GM19468 (cell line): ENCODE measurements at regions not wholly inside any gene's neighbourhood (a gene's known extent, or its start where the extent isn't known, plus 50 kb on each side); places are given as distances from the start of the nearest gene placed in this dataset.

Experiments
- ATAC-seq: cut with Tn5 transposase; IDR thresholded peaks from one replicate; pipeline ENCODE4 v1.9.1; 2021; ENCODE audit warnings: mild to moderate bottlenecking, moderate library complexity, moderate number of reproducible peaks; ENCODE audit not compliant: unreplicated experiment; ENCODE audit errors: extremely low read depth

DNA sequence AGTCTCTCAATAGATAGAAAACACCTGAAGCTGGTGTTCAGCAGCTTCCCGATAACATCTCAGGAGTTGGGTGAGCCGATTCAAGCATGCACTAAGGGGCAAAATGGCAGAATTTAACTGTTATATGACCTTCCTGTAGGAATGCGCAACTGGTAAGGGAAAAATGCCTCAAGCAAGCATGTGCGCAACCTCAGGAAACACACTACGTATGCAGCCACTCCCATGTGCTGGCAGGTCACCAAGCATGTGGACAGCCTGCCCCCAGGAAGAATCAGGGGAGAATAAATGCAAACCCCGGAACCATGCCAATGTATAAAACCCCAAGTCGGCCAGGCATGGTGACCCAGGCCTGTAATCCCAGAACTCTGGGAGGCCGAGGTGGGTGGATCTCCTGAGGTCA, 645.6 kb downstream of the NYAP2 start:
- ATAC-seq: no peak

- ATAC-seq: no peak
Observed at GRCh38 chr2:226040344-226040900, 640.9 kb downstream of the NYAP2 start.

DNA sequence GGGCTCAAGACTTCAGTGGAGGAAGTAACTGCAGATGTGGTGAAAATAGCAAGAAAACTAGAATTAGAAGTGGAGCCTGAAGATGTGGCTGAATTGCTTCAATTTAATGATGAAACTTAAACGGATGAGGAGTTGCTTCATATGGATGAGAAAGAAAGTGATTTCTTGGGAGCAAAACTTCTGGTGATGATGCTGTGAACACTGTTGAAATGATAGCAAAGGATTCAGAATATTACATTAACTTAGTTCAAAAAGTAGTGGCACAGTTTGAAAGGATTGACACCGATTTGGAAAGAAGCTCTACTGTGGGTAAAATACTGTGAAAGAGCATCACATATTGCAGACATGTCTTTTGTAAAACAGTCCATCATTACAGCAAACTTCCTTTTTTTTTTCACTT, 638.0 kb downstream of the NYAP2 start:
- ATAC-seq: no peak

DNA sequence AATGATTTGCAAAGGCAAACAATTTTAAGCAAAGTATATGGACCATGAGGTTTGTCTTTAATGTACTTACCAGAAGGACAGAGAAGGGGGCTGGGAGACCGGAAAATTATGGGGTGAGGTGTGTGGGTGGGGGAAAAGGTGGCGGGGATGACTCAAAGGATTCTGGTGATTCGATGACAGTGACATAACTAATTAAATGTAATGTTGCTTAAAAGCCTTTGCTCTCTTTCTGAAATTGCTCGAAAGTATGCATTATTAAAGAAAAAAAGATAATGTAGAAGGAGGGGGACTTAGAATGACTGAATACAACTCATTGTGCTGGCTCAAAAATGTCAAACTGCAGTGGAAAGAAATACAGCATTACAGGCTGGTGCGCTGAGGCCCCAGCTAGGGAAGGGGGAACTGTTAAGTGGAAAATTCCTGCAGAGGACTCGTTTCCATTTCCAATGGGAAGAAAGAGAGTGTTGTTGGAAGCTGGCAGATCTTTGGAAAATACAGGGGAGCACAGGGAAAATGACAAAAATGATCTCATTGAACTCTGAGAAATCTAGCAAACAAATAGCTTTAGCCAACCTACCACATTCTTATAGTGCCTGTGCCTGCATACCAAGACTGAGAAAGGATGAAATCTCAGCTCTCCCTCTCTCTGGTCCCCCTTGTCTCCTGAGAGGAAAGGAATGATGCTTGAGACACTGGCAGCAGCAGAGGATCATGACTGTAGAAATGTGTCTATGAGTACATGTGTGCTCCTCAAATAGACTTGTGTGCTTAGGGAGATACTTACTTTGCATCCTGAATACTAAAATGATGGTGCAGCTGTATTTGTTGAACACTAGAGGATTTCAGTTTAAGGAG, 632.4 kb downstream of the NYAP2 start:
- no peak for ATAC-seq

GRCh38 chr2:226030788-226031646, 631.5 kb downstream of the NYAP2 start:
- ATAC-seq: no peak

DNA sequence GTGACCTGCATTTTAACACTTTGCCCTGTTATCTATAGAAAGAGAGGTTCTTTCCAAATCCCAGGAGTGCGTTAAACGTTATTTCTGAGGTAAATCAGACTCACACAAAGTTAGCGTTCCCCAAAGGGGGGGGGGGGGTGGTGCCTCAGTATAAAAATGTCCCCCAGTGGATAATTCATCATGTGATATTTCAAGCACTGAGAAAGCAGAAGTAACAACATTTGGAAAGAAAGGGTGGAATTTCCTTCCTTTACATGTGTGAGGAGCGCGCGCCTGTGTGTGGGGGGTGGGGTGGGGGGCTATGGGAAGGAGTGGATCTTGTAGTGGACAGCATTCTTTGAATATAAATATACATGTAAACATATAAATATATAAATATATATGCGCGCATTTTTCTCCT, 630.9 kb downstream of the NYAP2 start:
- no peak for ATAC-seq

- ATAC-seq: no peak
Observed at GRCh38 chr2:226023946-226024345, 624.4 kb downstream of the NYAP2 start.

GRCh38 chr2:226023383-226023782, 623.9 kb downstream of the NYAP2 start:
- no peak for ATAC-seq

DNA sequence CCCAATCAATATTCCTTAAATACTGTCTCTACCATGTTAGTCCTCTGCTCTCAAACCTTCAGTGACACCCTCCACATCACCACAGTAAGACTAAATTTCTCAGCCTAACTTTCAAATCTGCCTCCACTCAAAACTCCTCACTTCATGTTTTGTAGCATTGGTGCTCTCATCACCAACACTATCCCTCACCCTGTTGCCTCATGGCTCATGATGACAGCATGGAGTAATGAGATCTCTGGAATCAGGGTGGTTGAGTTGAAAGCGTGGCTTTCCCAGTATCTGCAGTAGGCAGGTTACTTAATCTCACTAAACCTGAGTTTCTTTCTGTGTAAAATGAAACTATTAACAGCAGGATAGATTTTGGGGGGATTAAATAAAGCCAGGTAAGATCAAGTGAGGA, 621.4 kb downstream of the NYAP2 start:
- no peak for ATAC-seq

DNA sequence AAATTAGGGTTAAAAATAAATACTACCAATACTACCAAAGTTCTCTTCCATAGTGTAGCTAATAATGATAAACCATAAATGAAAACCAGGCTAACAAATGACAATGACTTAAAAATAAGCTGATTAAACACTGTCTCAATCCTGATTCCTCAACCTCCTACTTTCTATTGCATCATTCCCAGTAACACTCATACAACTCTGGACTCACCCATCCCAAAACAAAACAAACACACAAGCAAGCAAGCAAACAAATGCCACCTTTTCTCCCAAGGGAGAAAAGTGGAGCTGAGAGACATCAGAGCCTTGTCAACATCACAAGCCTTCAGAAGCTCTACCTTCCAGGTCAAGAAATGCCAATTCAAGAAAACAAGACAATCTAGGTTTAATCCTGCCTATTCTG, 620.7 kb downstream of the NYAP2 start:
- no peak for ATAC-seq

DNA sequence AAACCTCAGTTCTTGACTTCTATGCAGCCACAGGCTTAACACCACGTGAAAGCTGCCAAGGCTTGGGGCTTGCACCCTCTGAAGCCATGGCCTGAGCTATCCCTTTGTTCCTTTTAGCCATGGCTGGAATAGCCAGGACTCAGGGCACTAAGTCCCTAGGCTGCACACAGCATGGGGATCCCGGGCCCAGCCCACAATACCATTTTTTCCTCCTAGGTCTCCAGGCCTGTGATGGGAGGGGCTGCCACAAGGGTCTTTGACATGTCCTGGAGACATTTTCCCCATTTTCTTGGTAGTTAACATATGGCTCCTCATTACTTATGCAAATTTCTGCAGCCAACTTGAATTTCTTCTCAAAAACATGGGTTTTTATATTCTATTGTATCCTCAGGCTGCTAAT, 619.1 kb downstream of the NYAP2 start:
- ATAC-seq: no peak

DNA sequence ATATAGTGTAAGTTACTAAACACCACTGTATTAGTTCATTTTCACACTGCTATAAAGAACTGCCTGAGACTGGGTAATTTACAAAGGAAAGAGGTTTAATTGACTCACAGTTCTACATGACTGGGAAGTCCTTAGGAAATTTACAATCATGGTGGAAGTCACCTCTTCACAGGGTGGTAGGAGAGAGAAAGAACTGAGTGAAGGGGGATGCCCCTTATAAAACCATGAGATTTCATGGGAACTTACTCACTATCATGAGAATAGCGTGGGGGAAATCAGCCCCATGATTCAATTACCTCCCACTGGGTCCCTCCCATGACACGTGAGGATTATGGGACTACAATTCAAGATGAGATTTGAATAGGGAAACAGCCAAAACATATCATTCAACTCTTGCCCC, 618.0 kb downstream of the NYAP2 start:
- no peak for ATAC-seq

DNA sequence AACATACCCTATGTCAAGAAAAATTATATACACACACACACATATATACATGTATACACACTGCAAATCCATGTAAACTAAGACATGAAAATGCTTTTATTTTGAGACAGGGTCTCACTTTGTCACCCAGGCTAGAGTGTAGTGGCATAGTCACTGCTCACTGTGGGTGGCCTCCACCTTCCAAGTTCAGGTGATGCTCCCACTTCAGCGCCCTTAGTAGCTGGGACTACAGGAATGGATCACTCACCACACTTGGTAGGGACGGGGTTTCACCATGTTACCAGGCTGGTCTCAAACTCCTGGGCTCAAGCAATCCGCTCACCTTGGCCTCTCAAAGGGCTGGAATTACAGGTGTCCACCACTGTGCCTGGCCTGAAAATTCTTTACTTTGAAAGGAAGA, 617.6 kb downstream of the NYAP2 start:
- ATAC-seq: no peak

GRCh38 chr2:226011716-226012450, 612.4 kb downstream of the NYAP2 start:
- ATAC-seq: no peak

DNA sequence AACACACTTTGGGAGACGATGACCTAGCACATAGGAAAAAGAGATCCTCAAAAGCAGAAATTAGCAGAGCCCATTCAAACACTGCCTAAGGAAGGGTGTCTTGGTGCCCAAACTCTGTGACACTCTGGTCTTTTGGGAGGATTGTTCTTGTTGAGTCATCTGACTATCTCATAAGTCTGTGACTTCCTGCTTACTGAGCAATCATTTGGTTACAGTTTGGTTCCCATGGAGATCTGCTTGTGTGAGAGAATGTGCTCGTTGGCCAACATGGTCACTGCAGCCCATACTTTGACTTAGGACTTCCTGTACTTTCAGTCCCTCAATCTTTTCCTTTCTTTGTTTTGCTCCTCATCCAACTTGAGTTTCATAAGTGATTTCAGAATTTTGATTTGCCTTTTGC, 602.9 kb downstream of the NYAP2 start:
- no peak for ATAC-seq

DNA sequence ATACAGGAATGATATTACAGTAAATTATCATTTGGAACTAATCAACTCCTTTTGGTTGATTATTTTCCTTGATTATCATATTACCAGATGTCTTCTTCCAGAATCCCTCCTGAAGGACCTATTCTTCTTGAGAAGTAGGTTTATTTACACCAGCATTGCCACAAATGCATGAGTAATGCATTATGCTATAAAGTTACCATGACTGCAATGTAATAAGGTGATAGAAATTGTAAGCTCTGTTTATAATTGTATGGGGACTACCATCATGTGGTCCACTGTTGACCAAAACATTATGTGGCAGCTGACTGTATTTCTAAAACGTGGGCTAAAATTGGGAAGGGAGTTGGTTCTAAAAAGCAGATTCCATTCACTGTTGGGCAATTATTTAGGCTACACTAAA, 602.2 kb downstream of the NYAP2 start:
- no peak for ATAC-seq

DNA sequence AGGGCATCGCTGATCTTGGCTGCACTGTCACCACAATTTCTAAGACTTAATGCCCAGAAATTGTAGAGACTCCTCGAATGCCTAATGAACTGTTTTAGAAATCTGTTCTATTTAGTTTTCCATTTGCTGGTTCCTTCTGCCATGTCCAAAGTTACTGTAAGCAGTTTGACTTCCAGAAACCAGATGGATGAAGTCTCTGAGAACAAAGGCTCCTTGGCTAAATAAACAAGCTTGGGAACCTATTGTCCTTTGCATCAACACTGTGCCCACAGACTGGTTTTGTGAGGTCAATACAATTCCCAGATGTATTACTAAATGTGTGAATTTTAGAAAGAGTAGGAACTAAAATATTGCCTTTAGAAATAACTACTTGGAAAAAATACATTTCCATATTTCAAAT, 600.2 kb downstream of the NYAP2 start:
- ATAC-seq: no peak

- ATAC-seq: no peak
Observed at GRCh38 chr2:225998653-225999052, 599.1 kb downstream of the NYAP2 start.

DNA sequence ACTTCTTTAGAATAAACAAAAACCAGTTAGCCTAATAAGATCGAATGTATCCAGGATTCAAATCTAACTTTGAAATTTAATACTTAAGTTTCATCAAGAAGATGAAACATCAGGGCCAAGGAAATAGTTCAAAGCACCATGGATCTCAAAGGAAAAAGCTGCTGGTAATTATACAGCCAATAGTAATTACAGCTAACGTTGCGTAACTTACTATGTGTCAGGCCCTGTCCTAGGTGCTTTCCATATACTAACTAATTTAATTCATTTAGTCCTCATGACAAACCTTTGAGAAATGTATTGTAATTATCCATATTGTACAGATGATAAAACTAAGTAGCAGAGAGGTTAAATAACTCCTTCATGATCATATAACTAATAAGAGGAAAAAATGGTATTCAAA, 598.6 kb downstream of the NYAP2 start:
- ATAC-seq: no peak

DNA sequence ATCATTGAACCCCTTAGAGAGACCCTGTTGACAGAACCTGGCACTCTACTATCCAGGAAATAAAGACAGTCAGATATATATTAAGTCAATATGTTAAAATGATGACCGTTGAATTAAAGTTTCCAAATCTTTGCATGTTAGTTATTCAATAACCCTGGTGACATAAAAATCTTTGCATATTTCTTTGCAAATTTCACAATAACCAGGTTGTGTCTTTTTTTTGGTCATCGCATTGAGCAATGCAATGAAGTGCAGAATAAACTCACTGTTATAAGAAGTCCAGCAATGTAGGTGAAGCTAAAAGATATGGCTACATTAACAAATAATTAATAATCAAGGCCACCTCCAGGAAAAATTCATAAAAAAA, 596.9 kb downstream of the NYAP2 start:
- no peak for ATAC-seq
